ENCODE measurements at regions not wholly inside any gene's neighbourhood (a gene's known extent, or its start where the extent isn't known, plus 50 kb on each side); places are given as distances from the start of the nearest gene placed in this dataset.

- TF ChIP-seq POLR2A (IDR thresholded peaks at IDR 0.05) (no peak), CTCF (IDR thresholded peaks at IDR 0.05) (no peak)
Observed at GRCh38 chrX:16444353-16444752, 205.6 kb upstream of the S100G start.

Measured in thyroid gland (tissue), 4 donors.